ENCODE measurements at regions not wholly inside any gene's neighbourhood (a gene's known extent, or its start where the extent isn't known, plus 50 kb on each side); places are given as distances from the start of the nearest gene placed in this dataset.

DNA sequence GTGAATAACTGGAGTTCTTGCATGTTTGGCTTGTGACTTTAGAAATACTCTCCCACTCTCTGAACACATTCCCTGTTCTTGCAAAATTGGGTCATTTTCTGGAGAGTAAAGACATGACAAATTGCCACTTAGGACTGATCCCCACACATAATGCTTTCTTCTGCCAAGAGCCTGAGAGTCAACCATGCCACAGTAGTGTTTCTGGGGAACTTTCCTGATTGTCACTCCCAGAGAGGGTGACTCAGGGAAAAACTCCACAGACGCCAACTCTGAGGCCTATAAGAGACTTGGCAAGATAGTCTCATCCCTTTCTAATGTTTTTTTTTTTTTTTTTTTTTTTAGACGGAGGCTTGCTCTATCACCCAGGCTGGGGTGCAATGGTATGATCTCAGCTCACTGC is 157.8 kb downstream of the ATG4C start:
- no peak for TF ChIP-seq EZH2phosphoT487 (IDR thresholded peaks at IDR 0.05; ENCODE audit: low read depth, severe bottlenecking, unreplicated experiment)
- TF ChIP-seq EZH2 (IDR thresholded peaks at IDR 0.05; ENCODE audit: borderline replicate concordance): no peak
